ENCODE measurements at regions not wholly inside any gene's neighbourhood (a gene's known extent, or its start where the extent isn't known, plus 50 kb on each side); places are given as distances from the start of the nearest gene placed in this dataset.

- Histone ChIP-seq H3K9me3 (no peaks in the 10 kb centered on the region), H3K27ac (peak overlapping the region in 1 of 2 donors; percentile 8), H3K36me3 (peaks cover 5 to 27% (median 6%) of the 10 kb centered on the region in 3 donors), H3K27me3 (no peaks in the 10 kb centered on the region), H3K4me3 (no peak overlapping the region), H3K4me1 (peaks cover 0 to 25% (median 3%) of the 10 kb centered on the region in 4 donors)
- intact Hi-C loops (cut with DNase I; ENCODE audit: low total_unique reads) = no loop called here
- no peak for DNase-seq
- TF ChIP-seq, protein P1, sequence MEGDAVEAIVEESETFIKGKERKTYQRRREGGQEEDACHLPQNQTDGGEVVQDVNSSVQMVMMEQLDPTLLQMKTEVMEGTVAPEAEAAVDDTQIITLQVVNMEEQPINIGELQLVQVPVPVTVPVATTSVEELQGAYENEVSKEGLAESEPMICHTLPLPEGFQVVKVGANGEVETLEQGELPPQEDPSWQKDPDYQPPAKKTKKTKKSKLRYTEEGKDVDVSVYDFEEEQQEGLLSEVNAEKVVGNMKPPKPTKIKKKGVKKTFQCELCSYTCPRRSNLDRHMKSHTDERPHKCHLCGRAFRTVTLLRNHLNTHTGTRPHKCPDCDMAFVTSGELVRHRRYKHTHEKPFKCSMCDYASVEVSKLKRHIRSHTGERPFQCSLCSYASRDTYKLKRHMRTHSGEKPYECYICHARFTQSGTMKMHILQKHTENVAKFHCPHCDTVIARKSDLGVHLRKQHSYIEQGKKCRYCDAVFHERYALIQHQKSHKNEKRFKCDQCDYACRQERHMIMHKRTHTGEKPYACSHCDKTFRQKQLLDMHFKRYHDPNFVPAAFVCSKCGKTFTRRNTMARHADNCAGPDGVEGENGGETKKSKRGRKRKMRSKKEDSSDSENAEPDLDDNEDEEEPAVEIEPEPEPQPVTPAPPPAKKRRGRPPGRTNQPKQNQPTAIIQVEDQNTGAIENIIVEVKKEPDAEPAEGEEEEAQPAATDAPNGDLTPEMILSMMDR (IDR thresholded peaks at IDR 0.05) = no peak
These were observed 156.6 kb downstream of the HAUS1 start for GRCh38 chr18:46260879-46261143.

GRCh38 chr18:46261799-46262198, 157.6 kb downstream of the HAUS1 start:
- no peak for DNase-seq
- H3K4me1 ChIP-seq = peaks cover 0 to 25% (median 3%) of the 10 kb centered on the region in 4 donors
- TF ChIP-seq, protein P1 (IDR thresholded peaks at IDR 0.05) = no peak
- no peak overlapping the region for H3K27ac ChIP-seq
- intact Hi-C loops (cut with DNase I; ENCODE audit: low total_unique reads) = no loop called here
- H3K36me3 ChIP-seq = peaks cover 5 to 27% (median 6%) of the 10 kb centered on the region in 3 donors
- H3K4me3 ChIP-seq = no peak overlapping the region
- H3K9me3 ChIP-seq = no peaks in the 10 kb centered on the region
- H3K27me3 ChIP-seq = no peaks in the 10 kb centered on the region

DNA sequence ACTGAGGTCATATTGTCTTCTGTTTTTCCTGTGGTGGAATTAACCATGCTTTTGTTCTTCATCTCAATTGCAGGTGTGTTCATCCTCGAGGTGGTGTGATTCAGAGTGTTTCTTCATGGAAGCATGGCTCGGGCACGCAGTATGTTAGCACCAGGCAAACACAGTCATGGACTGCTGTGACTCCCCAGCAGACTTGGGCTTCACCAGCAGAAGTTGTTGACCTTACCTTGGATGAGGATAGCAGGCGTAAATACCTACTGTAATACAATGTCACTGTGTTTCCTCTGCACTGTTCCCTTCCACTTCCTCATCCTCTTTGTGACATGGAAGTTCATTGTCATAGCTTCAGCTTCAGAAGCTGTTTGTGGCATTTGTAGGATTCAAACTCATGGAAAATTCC, 158.7 kb downstream of the HAUS1 start:
- intact Hi-C loops (cut with DNase I; ENCODE audit: low total_unique reads) = no loop called here
- H3K4me1 ChIP-seq = peaks cover 0 to 25% (median 3%) of the 10 kb centered on the region in 4 donors
- H3K27ac ChIP-seq = no peak overlapping the region
- H3K27me3 ChIP-seq = no peaks in the 10 kb centered on the region
- DNase-seq = no peak
- no peak overlapping the region for H3K4me3 ChIP-seq
- TF ChIP-seq, protein P1 (IDR thresholded peaks at IDR 0.05) = no peak
- H3K9me3 ChIP-seq = no peaks in the 10 kb centered on the region
- peaks cover 5 to 34% (median 6%) of the 10 kb centered on the region in 3 donors for H3K36me3 ChIP-seq

DNA sequence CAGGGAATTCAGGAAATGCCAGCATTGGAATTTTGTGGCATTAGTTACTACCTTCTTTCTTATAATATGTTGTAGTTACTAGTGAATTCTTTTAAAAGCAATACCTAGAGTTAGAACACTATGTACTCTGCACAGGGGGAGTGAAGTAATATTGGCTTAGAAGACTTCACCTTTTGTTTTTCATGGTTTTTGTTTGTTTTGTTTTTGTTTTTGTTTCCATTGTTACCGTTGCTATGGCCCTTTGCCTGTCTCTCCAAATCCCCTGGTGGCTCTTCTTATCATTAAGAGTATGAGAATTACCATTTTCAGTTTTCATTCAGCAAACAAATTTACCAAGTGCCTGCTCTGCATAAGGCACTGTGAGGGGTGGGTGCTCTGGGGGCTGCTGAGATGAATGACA, 160.1 kb downstream of the HAUS1 start:
- Histone ChIP-seq H3K4me3 (no peak overlapping the region), H3K9me3 (no peaks in the 10 kb centered on the region), H3K27me3 (no peaks in the 10 kb centered on the region), H3K36me3 (peaks cover 5 to 40% (median 6%) of the 10 kb centered on the region in 3 donors), H3K4me1 (peaks cover 0 to 24% (median 3%) of the 10 kb centered on the region in 4 donors), H3K27ac (no peak overlapping the region)
- intact Hi-C loops (cut with DNase I; ENCODE audit: low total_unique reads) = no loop called here
- no peak for DNase-seq
- TF ChIP-seq, protein P1 (IDR thresholded peaks at IDR 0.05) = no peak

GRCh38 chr18:46265196-46266156, 161.3 kb downstream of the HAUS1 start:
- intact Hi-C loops (cut with DNase I; ENCODE audit: low total_unique reads) = no loop called here

More at GRCh38 chr18:46265196-46266156, 161.3 kb downstream of the HAUS1 start:
- no peak overlapping the region for H3K4me3 ChIP-seq
- TF ChIP-seq, protein P1 (IDR thresholded peaks at IDR 0.05) = no peak
- H3K27me3 ChIP-seq = no peaks in the 10 kb centered on the region
- H3K27ac ChIP-seq = no peak overlapping the region
- DNase-seq = no peak
- peaks cover 5 to 40% (median 6%) of the 10 kb centered on the region in 3 donors for H3K36me3 ChIP-seq
- peaks cover 0 to 12% (median under 1%) of the 10 kb centered on the region in 4 donors for H3K4me1 ChIP-seq
- no peaks in the 10 kb centered on the region for H3K9me3 ChIP-seq
